ENCODE measurements at regions not wholly inside any gene's neighbourhood (a gene's known extent, or its start where the extent isn't known, plus 50 kb on each side); places are given as distances from the start of the nearest gene placed in this dataset.

DNA sequence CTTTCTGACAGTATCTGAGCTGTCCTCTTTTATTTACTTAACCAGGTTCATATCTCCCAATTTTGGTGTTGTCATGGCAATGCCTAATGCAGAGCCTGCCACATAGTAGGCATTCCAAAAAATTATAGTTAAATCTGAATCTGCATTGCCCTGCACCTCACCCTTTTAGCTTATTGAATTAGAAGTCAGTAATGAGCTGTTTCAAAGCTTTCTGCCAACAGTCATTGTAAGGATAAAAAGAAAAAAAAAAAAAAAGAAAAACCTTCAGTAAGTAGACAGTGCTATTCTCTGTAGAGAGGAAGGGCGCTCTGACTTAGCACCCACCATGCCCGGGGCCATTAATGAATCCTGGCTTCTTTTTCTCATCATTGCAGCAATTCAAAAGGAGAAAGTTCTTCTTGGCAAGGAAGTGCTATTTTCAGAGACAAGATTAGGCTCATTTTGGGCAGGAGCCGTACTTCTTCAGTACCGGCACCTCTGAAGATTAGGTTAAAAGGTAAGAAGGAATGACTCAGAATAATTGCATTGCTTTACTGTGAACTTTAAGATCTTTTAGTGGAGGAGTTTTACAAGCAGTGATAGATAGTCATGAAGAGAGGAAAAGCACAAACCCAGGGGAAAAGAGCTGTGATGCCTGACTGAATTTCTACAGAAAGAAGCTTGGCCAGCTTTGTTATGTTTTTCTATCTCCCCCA lies 2041.2 kb upstream of the PIK3C3 start:
- no peak for DNase-seq

DNA sequence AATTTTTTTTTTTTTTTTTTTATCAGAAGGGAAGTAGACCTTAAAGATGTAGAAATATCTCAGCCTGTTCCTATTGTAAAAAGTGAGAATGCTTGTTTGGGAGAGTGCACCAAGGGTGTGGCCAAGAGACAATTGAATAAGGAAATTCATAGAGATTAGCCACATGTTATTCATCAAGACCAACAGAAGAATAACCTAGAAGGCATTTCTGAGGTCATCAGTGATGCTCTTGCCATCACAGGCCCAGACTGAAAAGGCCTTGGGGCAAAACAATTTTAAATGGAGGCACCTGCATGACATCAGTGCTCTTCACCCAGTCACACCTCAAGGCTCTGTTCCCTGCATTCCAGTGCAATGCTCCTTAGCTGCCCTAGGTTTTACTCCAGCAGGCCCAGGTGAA lies 2043.3 kb upstream of the PIK3C3 start:
- no peak for DNase-seq

DNA sequence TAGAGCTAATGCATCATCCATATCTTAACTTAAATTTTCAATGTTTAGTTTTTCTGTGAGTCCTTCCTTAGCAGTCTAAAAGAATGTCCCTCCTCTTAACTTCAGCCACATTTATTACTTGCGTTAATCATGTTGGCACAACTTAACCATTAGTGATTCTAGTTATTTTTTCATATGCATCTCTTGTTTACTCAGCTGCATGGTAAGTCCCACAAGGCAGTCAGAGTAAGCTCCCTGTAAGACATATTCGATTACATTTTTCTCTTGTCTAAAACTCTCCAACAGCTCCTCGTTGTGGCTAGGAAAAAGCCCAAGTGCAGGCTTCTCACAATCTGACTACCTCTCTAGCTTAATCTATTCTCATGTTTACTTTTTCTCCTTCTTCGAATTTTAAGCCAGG lies 2045.3 kb upstream of the PIK3C3 start:
- DNase-seq: peak; percentile 71

DNA sequence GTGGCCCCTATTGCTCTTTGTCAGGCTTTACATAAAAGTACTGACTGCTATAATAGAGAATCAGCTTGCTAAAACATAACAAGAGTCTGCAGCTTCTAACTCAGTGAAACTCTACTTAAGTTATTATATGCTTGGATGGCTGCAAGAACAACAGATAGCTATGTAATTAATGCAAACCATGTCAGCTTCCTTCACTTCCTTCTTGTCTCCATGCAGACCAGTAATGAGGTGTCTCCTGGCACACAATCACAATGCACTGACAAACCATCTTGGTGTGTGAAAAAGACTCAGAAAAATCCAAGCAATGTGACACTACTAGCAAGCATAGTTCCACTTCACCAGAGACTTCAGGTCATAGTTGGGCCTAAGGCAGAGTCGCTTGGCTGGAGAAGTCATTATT lies 2068.9 kb upstream of the PIK3C3 start:
- no peak for DNase-seq

DNA sequence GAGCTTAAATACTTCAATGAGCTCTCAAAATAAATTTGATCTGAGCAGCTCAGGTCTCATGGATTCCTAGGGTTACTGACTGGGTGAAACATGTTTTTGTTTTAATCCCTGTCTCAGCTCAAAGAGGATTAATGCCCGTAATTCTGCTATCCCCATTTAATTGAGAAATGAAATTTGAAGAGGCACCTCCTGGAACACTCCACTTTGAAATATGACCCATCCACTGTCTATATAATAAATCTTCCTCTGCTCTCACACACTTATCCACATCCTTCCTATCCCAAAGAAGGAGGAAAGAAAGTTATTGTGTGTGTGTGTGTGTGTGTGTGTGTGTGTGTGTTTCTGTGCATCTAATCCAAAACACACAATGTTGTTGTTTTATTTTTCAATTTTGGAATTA lies 2082.4 kb upstream of the PIK3C3 start:
- peak; percentile 27 for DNase-seq

DNA sequence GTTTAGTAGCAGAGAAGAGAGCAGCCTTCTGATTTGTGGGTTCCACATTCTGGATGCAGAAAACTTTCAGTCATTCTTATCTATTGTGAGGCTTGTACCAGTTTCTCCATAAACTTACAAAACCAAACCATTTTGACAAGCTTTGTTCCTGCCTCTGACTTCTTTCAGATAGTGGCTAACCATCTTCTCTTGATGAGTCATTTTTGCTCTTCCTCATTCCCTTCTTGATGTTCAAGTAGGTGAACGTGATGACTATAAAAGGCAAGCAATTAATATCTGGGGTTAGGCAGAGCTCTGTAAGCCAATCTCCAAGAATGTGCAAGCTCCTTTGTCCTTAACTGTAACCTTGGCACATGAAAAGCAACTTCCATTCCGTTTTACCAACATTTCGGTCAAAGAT lies 2083.1 kb upstream of the PIK3C3 start:
- DNase-seq: no peak

DNA sequence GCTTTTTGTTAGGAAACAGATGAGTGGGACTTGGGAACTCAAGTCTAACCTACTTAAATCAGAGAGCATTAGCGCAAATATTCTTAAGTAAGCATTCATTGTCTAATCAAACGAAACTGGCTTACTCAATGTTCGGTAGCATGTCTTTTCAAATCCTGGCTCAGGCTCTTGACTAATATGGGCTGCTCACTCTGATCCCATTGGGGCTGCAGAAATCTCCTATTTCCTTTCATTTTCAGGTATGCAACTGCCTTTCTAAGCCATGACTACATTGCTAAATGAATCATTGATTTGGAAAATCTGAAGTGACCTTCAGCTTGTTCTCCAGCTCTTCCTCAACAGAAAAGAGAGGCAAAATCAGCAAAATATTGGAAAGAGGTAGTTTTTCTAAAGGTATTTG lies 2084.4 kb upstream of the PIK3C3 start:
- no peak for DNase-seq

DNA sequence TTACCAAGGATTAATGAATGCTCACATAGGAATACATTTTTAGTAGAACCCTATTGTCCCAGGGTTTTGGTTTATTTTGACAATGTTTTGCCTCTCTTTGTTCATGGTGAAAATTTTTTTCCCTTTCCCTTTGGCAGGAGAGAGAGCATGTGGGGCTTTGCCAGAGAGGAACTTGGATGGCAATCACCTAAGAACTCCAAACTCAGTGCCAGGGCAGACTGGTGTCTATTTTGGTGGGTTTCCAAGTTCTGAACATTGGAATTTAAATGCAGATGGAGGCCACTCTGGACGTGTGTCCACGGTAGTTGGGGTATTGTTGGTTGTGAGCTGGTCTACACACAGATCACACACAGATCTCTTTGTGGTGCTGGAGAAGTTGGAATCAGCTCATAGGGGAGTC lies 2091.1 kb upstream of the PIK3C3 start:
- DNase-seq: no peak

DNA sequence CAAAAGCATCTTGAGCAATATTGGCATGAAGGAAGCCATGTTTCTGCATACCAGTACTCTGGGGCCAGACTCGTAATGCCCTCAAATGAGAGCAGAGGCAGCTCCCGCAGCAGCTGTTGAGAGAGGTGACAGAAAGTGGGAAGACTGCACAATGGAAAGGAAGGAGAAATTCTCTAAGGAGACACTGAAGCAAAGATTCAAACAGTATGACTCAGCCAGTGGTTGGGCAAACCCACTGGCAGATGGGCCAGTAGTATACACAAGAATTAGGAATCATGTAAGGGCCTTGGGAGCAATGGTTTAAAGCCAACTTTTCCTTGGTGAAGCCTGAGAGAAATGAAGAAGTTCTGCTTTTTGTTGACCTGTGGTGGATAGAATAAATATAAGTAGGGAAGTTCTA lies 2092.7 kb upstream of the PIK3C3 start:
- no peak for DNase-seq

DNA sequence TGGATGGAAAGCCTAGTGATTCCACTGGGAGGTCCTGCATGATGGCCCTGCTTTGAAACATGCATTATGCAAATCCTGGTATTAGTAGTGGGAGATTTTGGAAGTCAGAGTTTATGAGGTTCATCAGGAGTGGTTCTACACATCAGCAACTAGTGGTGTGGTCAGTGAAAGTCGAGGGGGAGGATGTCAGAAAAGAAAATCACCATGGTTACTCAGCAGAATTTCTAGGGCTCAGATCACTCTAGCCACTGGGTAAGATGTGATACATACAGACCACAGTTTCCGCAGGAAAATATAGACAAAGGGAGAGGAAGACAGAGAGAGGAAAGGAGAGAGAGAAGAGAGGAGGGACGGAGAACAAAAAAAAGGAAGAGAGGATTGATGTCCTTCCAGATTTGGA lies 2100.7 kb upstream of the PIK3C3 start:
- no peak for DNase-seq

DNA sequence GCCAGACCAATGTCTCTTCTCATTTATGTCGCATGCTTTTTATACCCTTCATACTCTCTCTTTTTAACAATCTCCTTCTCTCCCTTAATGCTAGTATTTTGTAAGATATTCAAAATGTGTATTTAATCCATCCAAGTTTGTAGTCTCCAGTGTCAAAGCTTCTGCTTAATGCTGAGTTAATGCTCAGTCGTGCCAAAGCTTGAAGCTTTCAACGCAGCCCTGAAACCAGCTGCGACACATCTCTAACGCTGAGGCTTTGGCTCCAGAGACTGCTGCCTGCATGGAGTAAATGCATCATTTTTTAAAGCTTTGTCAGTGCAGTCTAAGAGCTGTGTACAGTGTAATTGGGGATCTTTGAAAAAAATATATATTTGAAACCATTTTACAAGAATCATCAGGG lies 2108.8 kb upstream of the PIK3C3 start:
- no peak for DNase-seq

DNA sequence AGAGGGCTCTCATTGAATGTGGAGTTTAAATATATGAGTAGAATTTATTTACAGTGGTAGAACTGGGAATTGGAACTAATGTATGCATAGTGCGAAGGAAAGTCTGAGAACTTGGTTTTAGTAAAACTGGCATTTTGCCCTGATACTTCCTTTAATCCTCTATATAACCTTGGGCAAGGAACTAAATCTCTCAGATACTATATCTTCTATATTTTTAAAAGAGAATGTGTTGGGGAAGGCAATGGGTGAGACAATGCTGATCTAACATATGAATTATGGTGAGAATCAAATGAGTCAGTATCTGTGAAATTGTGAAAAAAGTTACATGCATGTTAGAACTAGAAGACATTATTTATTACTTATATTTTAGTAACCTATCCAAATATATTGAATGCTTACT lies 2109.4 kb upstream of the PIK3C3 start:
- no peak for DNase-seq

DNA sequence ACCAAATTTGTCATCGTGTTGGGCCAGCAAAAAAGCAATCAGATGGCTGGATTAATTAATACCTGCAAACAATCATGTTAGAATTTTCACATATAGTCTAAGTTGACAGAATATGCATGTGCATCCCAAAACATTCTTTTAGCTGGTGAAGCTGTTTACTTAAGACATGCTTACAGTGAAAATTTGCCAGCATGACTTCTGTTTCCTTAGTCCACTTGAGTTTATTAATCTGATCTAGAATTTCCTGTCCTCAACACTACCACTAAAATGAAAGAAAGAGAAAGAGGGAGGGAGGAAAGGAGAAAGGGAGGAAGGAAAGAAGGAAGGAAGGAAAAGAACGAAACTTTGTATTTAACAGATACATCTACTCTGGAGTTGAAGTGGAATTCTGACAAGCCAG lies 2109.9 kb upstream of the PIK3C3 start:
- no peak for DNase-seq

DNA sequence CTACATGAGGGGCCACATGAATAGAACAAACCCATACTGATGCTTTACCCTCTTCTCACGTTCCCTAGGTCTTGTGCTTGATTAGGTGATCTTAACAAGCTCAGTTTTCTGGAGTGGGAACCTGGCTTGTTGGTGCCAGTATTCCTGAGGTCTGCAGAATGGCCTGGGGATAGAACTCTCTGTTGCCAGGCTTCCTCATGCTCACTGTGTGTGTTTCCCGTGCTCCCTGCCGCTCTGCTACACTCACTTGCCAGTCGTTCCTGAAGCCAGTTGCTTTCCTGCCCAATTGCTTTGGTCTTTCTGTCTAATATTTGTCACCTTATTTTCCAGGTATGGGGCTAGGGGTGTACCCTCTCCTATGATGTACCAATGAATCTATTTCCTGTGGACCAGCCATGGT lies 2111.5 kb upstream of the PIK3C3 start:
- no peak for DNase-seq

DNA sequence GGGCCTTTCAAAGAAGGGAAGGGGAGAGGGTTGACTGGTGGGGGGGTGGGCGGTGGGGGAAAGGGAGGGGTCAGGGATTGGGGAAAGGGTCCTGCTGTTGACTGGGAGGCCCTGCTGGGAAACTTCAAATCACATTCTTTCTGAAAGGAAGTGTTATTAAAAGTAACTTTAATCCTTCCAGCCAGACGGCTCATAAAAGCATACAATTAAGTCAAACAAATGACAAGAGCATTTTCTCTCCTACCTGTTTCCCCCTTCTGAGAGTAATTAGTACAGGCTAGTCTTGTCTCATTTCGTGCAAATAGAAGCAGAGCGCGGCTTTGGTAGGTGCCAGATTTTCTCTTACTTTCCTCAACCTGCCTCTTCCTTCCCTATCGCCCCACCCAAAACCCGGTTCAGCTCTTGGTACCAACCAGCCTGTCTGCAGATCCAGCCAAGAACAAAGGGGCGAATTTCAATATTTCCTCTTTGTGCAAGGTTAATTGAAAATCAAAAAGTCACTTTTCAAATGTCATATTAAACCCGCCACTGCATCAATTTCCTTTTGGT lies 2112.6 kb upstream of the PIK3C3 start:
- DNase-seq: peak; percentile 43

DNA sequence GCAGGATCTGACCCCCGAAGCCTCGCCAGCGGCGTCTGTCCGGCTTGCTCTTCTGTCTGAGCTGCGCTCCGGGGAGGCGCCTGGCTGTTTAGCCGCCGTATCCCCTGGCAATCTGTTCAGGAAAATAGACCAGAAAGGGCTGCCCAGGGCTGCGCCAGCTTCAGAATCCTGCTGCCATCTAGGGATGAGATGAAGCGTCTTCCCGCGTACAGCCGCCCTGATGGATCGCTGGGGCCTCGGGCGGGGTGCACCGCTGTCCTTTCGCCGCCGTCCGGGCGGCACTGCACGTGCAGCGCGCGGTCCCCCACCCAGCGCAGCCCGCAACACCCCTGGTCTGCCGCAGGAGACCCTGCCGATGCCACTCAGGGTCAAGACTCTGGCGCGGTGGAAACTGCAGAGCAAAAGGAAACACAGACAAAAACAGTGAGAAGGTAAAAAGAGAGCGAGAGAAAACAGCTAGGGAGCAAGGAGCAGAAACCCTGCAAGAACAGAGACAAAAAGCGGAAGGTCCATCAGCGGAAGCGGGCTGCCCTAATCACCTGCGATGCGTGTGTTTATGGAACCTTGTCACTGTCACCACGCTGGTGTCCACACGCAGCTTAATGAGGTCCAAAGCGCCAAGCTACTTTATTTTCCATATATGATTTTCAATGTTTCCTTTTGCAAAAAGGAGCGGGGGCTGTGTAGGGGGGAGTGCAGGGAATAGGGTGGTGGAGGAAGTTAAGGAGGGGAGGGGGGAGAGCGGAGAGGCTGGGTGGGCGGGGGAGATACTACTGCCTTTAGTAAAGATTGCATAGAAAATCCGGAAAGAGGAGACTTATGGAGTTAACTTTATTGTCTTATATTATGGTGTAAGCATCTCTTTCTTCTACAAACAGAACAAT lies 2113.3 kb upstream of the PIK3C3 start:
- DNase-seq: peak; percentile 82

DNA sequence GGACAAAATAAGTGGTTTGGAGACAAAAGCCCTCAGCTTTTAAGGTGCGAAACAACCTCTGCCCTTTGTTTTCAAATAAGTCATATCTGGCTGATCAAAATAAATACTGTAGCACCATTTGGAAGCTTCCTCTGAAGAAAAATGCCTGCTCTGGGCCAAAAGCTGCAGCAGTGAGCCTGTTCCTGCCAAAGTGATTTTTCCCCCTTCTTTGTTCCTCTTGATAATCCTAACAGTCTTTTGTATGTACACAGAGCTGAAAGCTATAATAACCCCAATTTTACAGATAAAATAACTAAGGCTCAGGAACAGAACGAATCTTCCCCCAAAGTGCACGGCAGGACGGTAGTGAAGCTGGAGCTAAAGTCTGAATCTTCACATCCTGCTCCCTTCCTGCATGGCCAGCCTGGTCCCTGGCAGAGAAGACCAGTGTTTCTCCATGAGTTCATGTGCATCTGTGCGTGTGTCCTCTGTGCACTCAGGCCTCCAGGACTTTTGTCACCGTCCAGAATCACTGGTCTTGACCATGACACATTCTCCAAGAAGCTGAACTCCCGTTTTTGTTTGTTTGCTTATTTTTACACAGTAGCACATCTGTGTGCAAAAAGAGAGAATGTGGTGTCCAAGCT lies 2114.1 kb upstream of the PIK3C3 start:
- no peak for DNase-seq

DNA sequence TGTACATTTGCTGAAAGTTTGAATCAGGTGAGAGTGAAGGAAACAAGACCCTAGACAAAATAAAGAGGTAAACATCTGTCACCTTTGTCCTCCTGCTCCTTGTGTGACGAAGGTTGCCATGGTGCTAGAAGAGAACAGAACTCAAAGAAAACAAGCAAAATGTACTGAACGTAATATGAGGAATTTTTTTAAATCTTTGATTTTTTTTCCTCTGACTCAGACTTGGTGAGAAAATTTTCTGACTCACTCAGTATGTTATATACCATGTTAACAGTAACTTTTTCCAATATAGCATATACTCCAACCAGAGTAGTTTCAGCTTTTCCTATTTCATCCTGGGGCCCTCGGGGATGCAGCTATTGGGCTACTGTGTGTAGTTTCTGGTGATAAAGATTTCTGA lies 2114.6 kb upstream of the PIK3C3 start:
- no peak for DNase-seq

DNA sequence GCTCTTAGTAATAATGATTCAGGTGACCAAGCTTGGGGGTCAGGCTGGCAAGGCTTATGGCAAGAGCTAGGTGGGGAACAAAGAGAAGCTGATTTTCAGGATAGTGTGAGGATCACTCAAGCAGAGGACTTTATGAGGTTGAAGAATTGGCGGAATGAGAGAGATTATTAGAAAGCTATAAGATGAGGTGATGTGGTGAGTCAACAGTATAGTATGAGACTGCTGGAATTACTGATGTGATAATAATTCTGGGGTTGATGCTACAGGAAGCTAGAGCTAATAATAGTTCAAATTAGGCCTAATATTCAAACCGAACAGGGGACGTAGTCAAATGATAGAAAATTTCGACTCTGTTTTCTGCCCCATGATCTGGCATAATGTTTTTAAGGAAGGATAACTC lies 2115.3 kb upstream of the PIK3C3 start:
- DNase-seq: no peak

DNA sequence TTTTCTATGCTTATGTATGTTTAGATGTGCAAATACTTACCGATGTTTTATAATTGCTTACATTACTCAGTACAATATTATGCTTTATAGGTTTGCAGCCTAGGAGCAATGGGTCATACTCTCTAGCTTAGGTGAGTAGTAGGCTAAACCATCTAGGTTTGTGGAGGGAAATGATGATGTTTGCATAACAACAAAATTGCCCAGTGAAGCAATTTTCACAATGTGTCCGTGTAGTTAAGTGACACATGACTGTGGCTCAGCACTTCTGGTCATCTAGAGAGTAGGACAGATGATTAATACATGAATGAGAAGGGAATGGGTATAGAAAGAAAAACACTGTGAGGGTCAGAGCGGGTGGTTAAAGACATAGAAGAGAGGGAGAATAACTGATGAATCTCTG lies 2116.2 kb upstream of the PIK3C3 start:
- no peak for DNase-seq

DNA sequence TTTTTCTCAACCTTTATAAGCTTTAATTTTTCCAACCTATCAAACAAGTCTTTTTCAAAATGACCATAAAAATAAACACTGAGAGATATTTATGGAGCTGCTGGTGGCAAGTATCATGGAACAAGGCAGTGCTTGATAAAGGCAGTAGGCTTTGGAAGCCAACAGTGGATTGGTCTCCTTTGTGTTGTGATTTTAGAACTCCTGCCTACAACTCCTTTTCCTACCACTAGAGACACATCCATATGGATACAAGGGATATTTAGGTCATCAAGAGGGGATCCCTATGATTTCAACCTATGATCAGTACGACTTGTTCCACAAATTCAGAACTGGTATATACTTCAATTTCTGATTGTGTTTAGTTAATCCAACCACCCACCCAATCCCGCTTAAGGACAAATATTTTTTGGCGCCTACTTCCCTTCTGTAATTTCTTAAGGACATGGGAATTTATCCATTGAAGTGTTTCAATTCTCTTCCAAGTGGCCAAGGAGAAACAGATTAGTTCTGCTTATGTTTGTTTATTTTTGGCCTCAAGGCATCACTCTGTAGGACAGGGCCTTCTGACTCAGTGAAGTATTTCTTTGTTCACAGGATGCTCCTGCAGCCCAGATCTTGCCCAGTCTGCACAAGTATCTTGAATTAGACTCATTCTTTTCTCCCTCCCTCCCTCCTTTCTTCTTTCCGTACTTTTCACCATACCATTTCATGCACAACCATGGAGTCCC lies 2119.6 kb upstream of the PIK3C3 start:
- no peak for DNase-seq

DNA sequence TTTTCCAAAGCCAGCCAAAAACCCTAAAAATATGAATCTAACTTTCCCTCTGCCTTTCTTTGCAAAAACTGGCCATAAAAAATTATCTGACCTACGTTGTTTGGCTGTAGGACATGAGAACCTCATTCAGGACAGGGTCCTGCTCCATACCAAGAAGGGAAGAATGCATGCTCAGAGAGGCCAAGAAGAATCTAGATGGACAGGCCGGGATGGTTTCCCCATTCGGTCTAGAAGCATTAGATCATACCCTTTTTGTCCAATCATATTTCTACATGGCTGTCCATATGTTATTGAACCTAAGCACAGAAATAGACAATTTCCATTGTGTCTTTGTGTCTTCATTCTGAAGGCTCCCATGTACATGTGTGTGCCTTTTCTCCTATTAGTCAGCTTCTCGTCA lies 2120.4 kb upstream of the PIK3C3 start:
- no peak for DNase-seq

DNA sequence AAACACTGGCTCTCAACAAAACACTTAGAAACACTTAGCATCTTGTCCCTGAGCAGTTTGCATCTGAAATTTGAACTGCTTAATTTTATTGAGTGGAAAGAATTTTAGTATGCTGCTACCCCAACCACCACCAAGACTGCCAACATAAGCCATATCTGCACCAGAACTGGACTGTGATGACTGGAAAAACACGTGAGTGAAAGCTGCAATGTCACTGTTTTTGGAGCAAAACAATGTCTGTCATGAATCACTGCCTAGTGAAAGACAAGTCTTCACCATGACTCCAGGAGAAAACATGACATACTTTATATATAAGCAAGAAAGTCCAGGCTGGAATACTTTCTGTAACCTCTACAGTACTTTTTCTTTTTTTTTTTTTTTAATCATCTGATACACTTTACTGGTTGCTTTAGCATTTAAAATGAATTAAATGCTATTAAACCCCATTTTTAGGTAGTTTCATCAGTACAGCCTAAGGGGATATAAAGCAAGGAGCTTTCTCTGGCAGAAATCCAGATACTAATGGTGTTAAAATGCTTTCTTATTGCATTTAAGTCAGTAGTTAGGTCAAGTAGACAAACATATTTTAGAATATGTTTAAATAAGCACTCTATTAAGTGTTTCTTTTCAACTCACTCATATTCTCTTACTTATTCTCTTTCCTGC lies 2129.4 kb upstream of the PIK3C3 start:
- DNase-seq: peak; percentile 78

Measured in NCI-H1105 treated with DMSO at 0.1 percent for 48 hours (cell line).